NCI-H82 treated with DMSO at 0.1 percent for 48 hours (cell line): ENCODE measurements at regions not wholly inside any gene's neighbourhood (a gene's known extent, or its start where the extent isn't known, plus 50 kb on each side); places are given as distances from the start of the nearest gene placed in this dataset.
A peak's percentile ranks its signal among the peaks of the same experiment; 100 is the strongest.

Experiments used
- DNase-seq: peaks from one replicate; lab custom pipeline; 2025; ENCODE audit not compliant: unreplicated experiment; lab: John Stamatoyannopoulos, UW

- no peak for DNase-seq
Measured at GRCh38 chr6:9428421-9429172, 986.3 kb downstream of the TFAP2A start.

- DNase-seq, result no peak
Measured at GRCh38 chr6:9422138-9422537, 986.8 kb upstream of the SLC35B3 start.

- no peak for DNase-seq
Measured at GRCh38 chr6:9420316-9421015, 985.1 kb upstream of the SLC35B3 start.

- DNase-seq, result no peak
Measured at GRCh38 chr6:9417400-9417799, 982.1 kb upstream of the SLC35B3 start.

- peak; percentile 71 for DNase-seq
Measured at GRCh38 chr6:9412951-9413559, 977.7 kb upstream of the SLC35B3 start.

- no peak for DNase-seq
Measured at GRCh38 chr6:9409126-9409525, 973.8 kb upstream of the SLC35B3 start.

GRCh38 chr6:9408402-9409117, 973.2 kb upstream of the SLC35B3 start:
- DNase-seq, result no peak

GRCh38 chr6:9405825-9406224, 970.5 kb upstream of the SLC35B3 start:
- no peak for DNase-seq

GRCh38 chr6:9405369-9405768, 970.0 kb upstream of the SLC35B3 start:
- no peak for DNase-seq

- peak; percentile 48 for DNase-seq
Measured at GRCh38 chr6:9404351-9405146, 969.2 kb upstream of the SLC35B3 start.

- peak; percentile 64 for DNase-seq
Measured at GRCh38 chr6:9403736-9404135, 968.4 kb upstream of the SLC35B3 start.

- no peak for DNase-seq
Measured at GRCh38 chr6:9401960-9402359, 966.6 kb upstream of the SLC35B3 start.

- DNase-seq, result no peak
Measured at GRCh38 chr6:9399916-9400315, 964.6 kb upstream of the SLC35B3 start.

- DNase-seq, result peak; percentile 42
Measured at GRCh38 chr6:9398767-9399373, 963.5 kb upstream of the SLC35B3 start.

GRCh38 chr6:9398071-9398766, 962.9 kb upstream of the SLC35B3 start:
- peak; percentile 98 for DNase-seq

- DNase-seq, result no peak
Measured at GRCh38 chr6:9388596-9388995, 953.3 kb upstream of the SLC35B3 start.

- no peak for DNase-seq
Measured at GRCh38 chr6:9380568-9380967, 945.2 kb upstream of the SLC35B3 start.

- no peak for DNase-seq
Measured at GRCh38 chr6:9373308-9373707, 938.0 kb upstream of the SLC35B3 start.

GRCh38 chr6:9370480-9370879, 935.1 kb upstream of the SLC35B3 start:
- no peak for DNase-seq

- DNase-seq, result no peak
Measured at GRCh38 chr6:9365378-9365777, 930.0 kb upstream of the SLC35B3 start.
